Esophagus (tissue), 2 donors: ENCODE measurements at regions not wholly inside any gene's neighbourhood (a gene's known extent, or its start where the extent isn't known, plus 50 kb on each side); places are given as distances from the start of the nearest gene placed in this dataset.

Source experiments
- H3K27ac ChIP-seq, 2 donors: one replicate each; pipeline ENCODE4 v1.5.1; 2013; ENCODE audit warnings: low read depth in 2 of 2, mild to moderate bottlenecking in 2 of 2, inconsistent platforms in 1 of 2, low read length in 1 of 2, moderate library complexity in 1 of 2
- H3K27me3 ChIP-seq, 2 donors: one replicate each; pipeline ENCODE4 v1.6.1; 2013; ENCODE audit warnings: low read length in 2 of 2, control low read depth in 1 of 2, mild to moderate bottlenecking in 1 of 2; ENCODE audit not compliant: insufficient read depth in 2 of 2, control insufficient read depth in 1 of 2
- H3K36me3 ChIP-seq, 2 donors: one replicate each; pipeline ENCODE4 v1.6.1; 2013; ENCODE audit warnings: low read length in 1 of 2; ENCODE audit not compliant: control insufficient read depth in 2 of 2, insufficient read depth in 2 of 2
- H3K4me1 ChIP-seq, 2 donors: one replicate each; pipeline ENCODE4 v1.6.1; 2013; ENCODE audit warnings: low read length in 1 of 2; ENCODE audit not compliant: control insufficient read depth in 2 of 2, insufficient read depth in 2 of 2
- H3K4me3 ChIP-seq, 2 donors: one replicate each; pipeline ENCODE4 v1.5.1; 2013; ENCODE audit warnings: low read length in 2 of 2, mild to moderate bottlenecking in 2 of 2, low read depth in 1 of 2, moderate library complexity in 1 of 2
- H3K9me3 ChIP-seq, 2 donors: one replicate each; pipeline ENCODE4 v1.6.1; 2013; ENCODE audit warnings: mild to moderate bottlenecking in 2 of 2, low read depth in 1 of 2, low read length in 1 of 2, moderate library complexity in 1 of 2; ENCODE audit not compliant: control insufficient read depth in 2 of 2, insufficient read depth in 1 of 2
- WGBS, 2 donors: extraction: QIAGEN DNeasy Blood & Tissue Kit; methylation state at CpG; one replicate each; pipeline ENCODE4 v1.1.7; 2013; 5-methylcytosine and 5-hydroxymethylcytosine counted together
- donor health status: healthy with polysubstance abuse.
- donor health status: Bipolar disorder and iron deficiency.

GRCh38 chr9:107869111-107869510 is 379.5 kb upstream of the KLF4 start:
- WGBS, 2 donors: 77 to 79% methylated on average over 3 of the region's 3 CpGs
- H3K4me3 ChIP-seq: no peak overlapping the region
- no peaks in the 10 kb centered on the region for H3K27me3 ChIP-seq
- no peaks in the 10 kb centered on the region for H3K36me3 ChIP-seq
- H3K27ac ChIP-seq: no peak overlapping the region
- H3K9me3 ChIP-seq: no peaks in the 10 kb centered on the region
- no peaks in the 10 kb centered on the region for H3K4me1 ChIP-seq

GRCh38 chr9:107868186-107868585 is 378.6 kb upstream of the KLF4 start:
- H3K4me3 ChIP-seq: no peak overlapping the region
- no peaks in the 10 kb centered on the region for H3K36me3 ChIP-seq
- H3K27ac ChIP-seq: no peak overlapping the region
- H3K4me1 ChIP-seq: no peaks in the 10 kb centered on the region
- H3K27me3 ChIP-seq: no peaks in the 10 kb centered on the region
- H3K9me3 ChIP-seq: no peaks in the 10 kb centered on the region

- H3K4me3 ChIP-seq: no peak overlapping the region
- no peaks in the 10 kb centered on the region for H3K36me3 ChIP-seq
- no peaks in the 10 kb centered on the region for H3K27me3 ChIP-seq
- H3K27ac ChIP-seq: no peak overlapping the region
- 93% methylated on average over 5 of the region's 5 CpGs for WGBS, 2 donors
- H3K4me1 ChIP-seq: no peaks in the 10 kb centered on the region
- H3K9me3 ChIP-seq: no peaks in the 10 kb centered on the region
These were observed 378.2 kb upstream of the KLF4 start for GRCh38 chr9:107867738-107868137.

- H3K9me3 ChIP-seq: no peaks in the 10 kb centered on the region
- H3K4me1 ChIP-seq: no peaks in the 10 kb centered on the region
- H3K36me3 ChIP-seq: no peaks in the 10 kb centered on the region
- no peak overlapping the region for H3K27ac ChIP-seq
- H3K27me3 ChIP-seq: no peaks in the 10 kb centered on the region
- H3K4me3 ChIP-seq: no peak overlapping the region
These were observed 377.2 kb upstream of the KLF4 start for GRCh38 chr9:107866711-107867311.

GRCh38 chr9:107863396-107863795 is 373.8 kb upstream of the KLF4 start:
- no peaks in the 10 kb centered on the region for H3K36me3 ChIP-seq
- H3K27me3 ChIP-seq: no peaks in the 10 kb centered on the region
- no peak overlapping the region for H3K27ac ChIP-seq
- no peaks in the 10 kb centered on the region for H3K4me1 ChIP-seq
- H3K4me3 ChIP-seq: no peak overlapping the region
- 67 to 70% methylated on average over 4 of the region's 4 CpGs for WGBS, 2 donors
- H3K9me3 ChIP-seq: peaks cover 0 to 3% of the 10 kb centered on the region in 2 donors

- H3K27ac ChIP-seq: no peak overlapping the region
These were observed 373.3 kb upstream of the KLF4 start for GRCh38 chr9:107862881-107863280.

GRCh38 chr9:107862323-107862722 is 372.8 kb upstream of the KLF4 start:
- Histone ChIP-seq H3K4me1 (no peaks in the 10 kb centered on the region), H3K9me3 (peaks cover 0 to 3% of the 10 kb centered on the region in 2 donors), H3K27me3 (no peaks in the 10 kb centered on the region), H3K27ac (no peak overlapping the region), H3K36me3 (no peaks in the 10 kb centered on the region), H3K4me3 (no peak overlapping the region)
- 76 to 91% methylated on average over 1 of the region's 1 CpG for WGBS, 2 donors

More at GRCh38 chr9:107862881-107863280, 373.3 kb upstream of the KLF4 start:
- Histone ChIP-seq H3K27me3 (no peaks in the 10 kb centered on the region), H3K36me3 (no peaks in the 10 kb centered on the region), H3K4me1 (no peaks in the 10 kb centered on the region), H3K9me3 (peaks cover 0 to 3% of the 10 kb centered on the region in 2 donors), H3K4me3 (no peak overlapping the region)
- 58 to 62% methylated on average over 1 of the region's 1 CpG for WGBS, 2 donors

GRCh38 chr9:107861075-107861474 is 371.5 kb upstream of the KLF4 start:
- no peak overlapping the region for H3K4me3 ChIP-seq
- H3K27me3 ChIP-seq: no peaks in the 10 kb centered on the region
- no peak overlapping the region for H3K27ac ChIP-seq
- H3K36me3 ChIP-seq: no peaks in the 10 kb centered on the region
- peaks cover 3% of the 10 kb centered on the region in 2 donors for H3K9me3 ChIP-seq
- WGBS, 2 donors: 87 to 92% methylated on average over 3 of the region's 3 CpGs
- peaks cover 0 to 3% of the 10 kb centered on the region in 2 donors for H3K4me1 ChIP-seq

GRCh38 chr9:107858260-107858659 is 368.7 kb upstream of the KLF4 start:
- H3K4me3 ChIP-seq: no peak overlapping the region
- H3K27ac ChIP-seq: no peak overlapping the region
- peaks cover 0 to 3% of the 10 kb centered on the region in 2 donors for H3K4me1 ChIP-seq
- no peaks in the 10 kb centered on the region for H3K27me3 ChIP-seq
- peaks cover 3% of the 10 kb centered on the region in 2 donors for H3K9me3 ChIP-seq
- no peaks in the 10 kb centered on the region for H3K36me3 ChIP-seq
- 89 to 92% methylated on average over 8 of the region's 8 CpGs for WGBS, 2 donors

- H3K9me3 ChIP-seq: peaks cover 3% of the 10 kb centered on the region in 2 donors
- H3K27ac ChIP-seq: no peak overlapping the region
- no peaks in the 10 kb centered on the region for H3K27me3 ChIP-seq
- no peak overlapping the region for H3K4me3 ChIP-seq
- H3K4me1 ChIP-seq: peaks cover 0 to 3% of the 10 kb centered on the region in 2 donors
- H3K36me3 ChIP-seq: no peaks in the 10 kb centered on the region
- 43 to 69% methylated on average over 2 of the region's 2 CpGs for WGBS, 2 donors
These were observed 367.1 kb upstream of the KLF4 start for GRCh38 chr9:107856633-107857032.
